ENCODE measurements at regions not wholly inside any gene's neighbourhood (a gene's known extent, or its start where the extent isn't known, plus 50 kb on each side); places are given as distances from the start of the nearest gene placed in this dataset.

- no peaks in the 10 kb centered on the region for H3K27me3 ChIP-seq
- peaks cover 0 to 7% (median 3%) of the 10 kb centered on the region in 4 donors for H3K4me1 ChIP-seq
- no peak for DNase-seq (ENCODE audit: extremely low spot score)
- no peaks in the 10 kb centered on the region for H3K36me3 ChIP-seq
- no peak overlapping the region for H3K27ac ChIP-seq (replicated peaks in 1 of 4)
- H3K9me3 ChIP-seq = no peaks in the 10 kb centered on the region
- intact Hi-C loops (cut with DNase I) = no loop called here
- H3K4me3 ChIP-seq = no peak overlapping the region
- 70% methylated on average over 4 of the region's 4 CpGs for WGBS
- TF ChIP-seq CTCF (IDR thresholded peaks at IDR 0.05) (no peak), EP300 (IDR thresholded peaks at IDR 0.05) (no peak)
These were observed 67.2 kb upstream of the DEFB112 start for GRCh38 chr6:50116797-50117542.

- intact Hi-C loops (cut with DNase I) = loop anchor here (10.0 kb wide), 1 partner anchor 675 kb away; no protein-coding TSS in a partner anchor
- H3K9me3 ChIP-seq = no peaks in the 10 kb centered on the region
- H3K4me1 ChIP-seq = peaks cover 0 to 6% (median 0%) of the 10 kb centered on the region in 4 donors
- TF ChIP-seq EP300 (IDR thresholded peaks at IDR 0.05) (no peak), POLR2AphosphoS5 (IDR thresholded peaks at IDR 0.05) (no peak), CTCF (IDR thresholded peaks at IDR 0.05) (no peak), POLR2A (IDR thresholded peaks at IDR 0.05; ENCODE audit: low read depth) (no peak)
- no peak overlapping the region for H3K27ac ChIP-seq (replicated peaks in 1 of 4)
- H3K27me3 ChIP-seq = no peaks in the 10 kb centered on the region
- WGBS = 45% methylated on average over 3 of the region's 3 CpGs
- DNase-seq (ENCODE audit: extremely low spot score) = no peak
- no peaks in the 10 kb centered on the region for H3K36me3 ChIP-seq
- no peak overlapping the region for H3K4me3 ChIP-seq
These were observed 70.6 kb upstream of the DEFB112 start for GRCh38 chr6:50120300-50120699.

GRCh38 chr6:50123688-50124087, 74.0 kb upstream of the DEFB112 start:
- Histone ChIP-seq H3K9me3 (no peaks in the 10 kb centered on the region), H3K27me3 (no peaks in the 10 kb centered on the region), H3K4me3 (no peak overlapping the region), H3K36me3 (no peaks in the 10 kb centered on the region), H3K4me1 (peaks cover 0 to 6% (median 0%) of the 10 kb centered on the region in 4 donors), H3K27ac (replicated peaks in 1 of 4) (no peak overlapping the region)
- DNase-seq (ENCODE audit: extremely low spot score) = no peak
- intact Hi-C loops (cut with DNase I) = loop anchor here (10.0 kb wide), 1 partner anchor 671 kb away; no protein-coding TSS in a partner anchor
- no peak for TF ChIP-seq POLR2AphosphoS5 (IDR thresholded peaks at IDR 0.05)
- no peak for TF ChIP-seq EP300 (IDR thresholded peaks at IDR 0.05)
- TF ChIP-seq POLR2A (IDR thresholded peaks at IDR 0.05; ENCODE audit: low read depth) = no peak
- no peak for TF ChIP-seq CTCF (IDR thresholded peaks at IDR 0.05)

GRCh38 chr6:50124572-50124971, 74.8 kb upstream of the DEFB112 start:
- Histone ChIP-seq H3K4me1 (peaks cover 0 to 6% (median 0%) of the 10 kb centered on the region in 4 donors), H3K9me3 (no peaks in the 10 kb centered on the region), H3K27me3 (no peaks in the 10 kb centered on the region), H3K36me3 (no peaks in the 10 kb centered on the region), H3K27ac (replicated peaks in 1 of 4) (no peak overlapping the region), H3K4me3 (no peak overlapping the region)
- no peak for TF ChIP-seq EP300 (IDR thresholded peaks at IDR 0.05)
- DNase-seq (ENCODE audit: extremely low spot score) = no peak
- intact Hi-C loops (cut with DNase I) = loop anchor here (10.0 kb wide), 1 partner anchor 670 kb away; no protein-coding TSS in a partner anchor
- WGBS = 73% methylated on average over 2 of the region's 2 CpGs

- no peak for DNase-seq (ENCODE audit: extremely low spot score)
- TF ChIP-seq CTCF (IDR thresholded peaks at IDR 0.05) (peak; percentile 19 to 49 (median 48)), POLR2A (IDR thresholded peaks at IDR 0.05; ENCODE audit: low read depth) (no peak)
- Histone ChIP-seq H3K36me3 (no peaks in the 10 kb centered on the region), H3K27ac (replicated peaks in 1 of 4) (no peak overlapping the region), H3K9me3 (no peaks in the 10 kb centered on the region), H3K4me3 (no peak overlapping the region), H3K4me1 (no peaks in the 10 kb centered on the region), H3K27me3 (no peaks in the 10 kb centered on the region)
- intact Hi-C loops (cut with DNase I) = loop anchor here (5.0 to 10.0 kb wide), 2 partner anchors 474 to 666 kb away; no protein-coding TSS in a partner anchor
- WGBS = 1% methylated on average over 2 of the region's 2 CpGs
These were observed 78.8 kb upstream of the DEFB112 start for GRCh38 chr6:50128420-50129005.
